Glomerular endothelial cell (primary cell): ENCODE measurements at regions not wholly inside any gene's neighbourhood (a gene's known extent, or its start where the extent isn't known, plus 50 kb on each side); places are given as distances from the start of the nearest gene placed in this dataset.

Source experiments
- DNase-seq: peaks from one replicate; pipeline ENCODE4 v3.0.0-alpha.2; 2011; ENCODE audit warnings: low read depth, low spot score; ENCODE audit errors: extremely low read depth

GRCh38 chr1:229991104-229991513 is 75.9 kb upstream of the GALNT2 start:
- no peak for DNase-seq

- no peak for DNase-seq
These were observed 75.2 kb upstream of the GALNT2 start for GRCh38 chr1:229991724-229992333.

GRCh38 chr1:229993060-229993459 is 74.0 kb upstream of the GALNT2 start:
- DNase-seq: no peak

GRCh38 chr1:229993894-229994293 is 73.1 kb upstream of the GALNT2 start:
- DNase-seq: no peak

- DNase-seq: no peak
These were observed 67.9 kb upstream of the GALNT2 start for GRCh38 chr1:229999004-229999670.

- DNase-seq: no peak
These were observed 66.4 kb upstream of the GALNT2 start for GRCh38 chr1:230000493-230001184.

- no peak for DNase-seq
These were observed 64.8 kb upstream of the GALNT2 start for GRCh38 chr1:230002164-230002803.

- no peak for DNase-seq
These were observed 63.6 kb upstream of the GALNT2 start for GRCh38 chr1:230003409-230003808.

- DNase-seq: no peak
These were observed 62.0 kb upstream of the GALNT2 start for GRCh38 chr1:230005040-230005439.

GRCh38 chr1:230008721-230009120 is 58.3 kb upstream of the GALNT2 start:
- no peak for DNase-seq

GRCh38 chr1:230009611-230010313 is 57.3 kb upstream of the GALNT2 start:
- no peak for DNase-seq

- no peak for DNase-seq
These were observed 56.3 kb upstream of the GALNT2 start for GRCh38 chr1:230010603-230011332.

GRCh38 chr1:230011333-230012092 is 55.5 kb upstream of the GALNT2 start:
- DNase-seq: no peak

GRCh38 chr1:230012093-230012393 is 55.0 kb upstream of the GALNT2 start:
- no peak for DNase-seq

GRCh38 chr1:230012741-230013140 is 54.3 kb upstream of the GALNT2 start:
- no peak for DNase-seq

GRCh38 chr1:230016159-230016558 is 50.9 kb upstream of the GALNT2 start:
- DNase-seq: no peak
